MV-4-11 (cell line): ENCODE measurements at regions not wholly inside any gene's neighbourhood (a gene's known extent, or its start where the extent isn't known, plus 50 kb on each side); places are given as distances from the start of the nearest gene placed in this dataset.
"Not testable (repeated sequence)": the region's sequence is repeated elsewhere in the genome, so short reads cannot be mapped to it uniquely, and the experiment has no call there.

Experiments
- DNase-seq: peaks from one replicate; lab custom pipeline; 2025; lab: John Stamatoyannopoulos, UW

DNA sequence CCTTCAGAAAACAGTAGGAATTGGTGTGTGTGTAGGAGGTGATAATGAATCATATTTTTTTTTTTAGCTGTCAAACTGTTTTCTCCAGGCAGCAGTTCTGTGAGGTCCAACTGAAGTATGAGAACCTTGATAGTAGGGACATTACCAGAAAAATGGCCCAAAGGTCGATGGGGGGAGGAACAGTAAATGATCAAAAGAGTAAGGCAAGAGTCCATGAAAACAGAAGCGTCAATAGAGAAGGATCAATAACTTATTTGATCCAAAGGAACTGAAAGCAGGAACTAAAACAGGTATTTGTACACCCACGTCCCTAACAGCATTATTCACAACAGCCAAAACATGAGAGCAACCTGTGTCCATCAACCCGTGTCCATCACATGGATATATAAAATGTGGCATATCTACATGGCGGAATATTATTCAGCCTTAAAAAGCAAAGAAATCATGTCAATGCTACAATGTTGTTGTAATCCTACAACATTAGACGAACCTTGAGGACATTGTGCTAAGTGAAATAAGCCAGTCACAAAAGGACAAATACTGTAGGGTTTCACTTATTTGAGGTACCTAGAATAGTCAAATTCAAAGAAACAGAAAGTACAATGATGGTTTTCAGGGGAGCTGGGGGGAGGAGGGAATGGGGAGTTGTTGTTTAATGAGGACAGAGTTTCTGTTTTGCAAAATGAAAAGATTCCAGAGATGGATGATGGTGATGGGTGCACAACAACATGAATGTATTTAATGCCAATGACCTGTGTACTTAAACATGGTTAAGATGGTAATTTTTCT is 214.0 kb upstream of the KLF14 start:
- no peak for DNase-seq

DNA sequence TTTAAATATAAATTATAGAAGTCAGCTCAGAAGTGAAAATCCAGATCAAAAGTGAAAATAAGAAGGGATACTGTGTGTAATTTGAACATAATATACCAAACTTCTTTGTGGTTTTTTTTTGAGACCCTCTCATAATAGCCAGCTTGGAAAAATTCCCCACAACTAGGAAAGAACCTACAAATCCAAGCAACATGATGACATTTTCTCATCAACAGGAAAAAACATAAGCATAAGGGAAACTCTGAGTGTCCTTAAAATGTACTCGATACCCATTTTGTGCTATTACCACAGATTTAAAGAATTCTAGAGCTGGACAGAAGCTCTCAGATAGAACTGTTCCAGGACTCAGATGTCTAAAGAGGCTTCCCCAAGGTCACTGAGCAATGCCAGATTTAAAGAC is 214.8 kb upstream of the KLF14 start:
- no peak for DNase-seq

DNA sequence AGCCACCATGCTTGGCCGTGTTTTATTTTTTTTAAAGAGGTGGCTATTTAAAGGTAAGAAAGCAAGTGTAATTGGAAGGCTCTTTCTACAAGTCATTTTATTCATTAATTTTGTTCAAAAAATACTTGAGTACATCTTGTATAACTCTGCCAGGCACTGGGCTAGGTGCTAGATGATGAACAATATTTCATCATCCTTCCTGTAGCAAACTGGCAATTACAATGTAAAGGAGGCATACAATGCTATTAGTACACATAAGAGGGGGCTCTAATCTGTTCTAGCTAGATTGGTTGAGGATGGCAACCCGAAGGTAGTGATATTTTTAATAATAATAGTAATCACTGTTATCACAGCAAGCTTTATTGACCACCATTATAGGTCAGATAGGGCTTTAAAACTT is 215.5 kb upstream of the KLF14 start:
- no peak for DNase-seq

DNA sequence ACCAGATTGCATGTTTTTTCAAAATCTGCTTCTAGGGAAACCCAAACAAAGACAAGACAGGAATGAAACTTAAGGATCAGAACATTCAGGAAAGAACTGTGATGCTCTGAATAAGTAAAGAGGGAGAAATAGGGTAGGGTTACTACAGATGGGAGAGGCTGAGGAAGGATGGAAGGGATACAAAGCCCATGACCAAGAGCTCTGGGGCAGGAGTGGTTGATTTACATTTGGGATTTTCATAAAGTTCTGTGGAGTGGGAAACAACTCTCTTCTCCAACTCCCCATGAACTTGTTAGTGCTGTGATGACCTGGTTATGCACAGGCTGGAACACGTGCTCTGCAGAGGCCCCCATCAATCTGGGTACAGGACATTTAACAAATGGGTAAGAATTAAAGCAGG is 216.0 kb upstream of the KLF14 start:
- DNase-seq: no peak

DNA sequence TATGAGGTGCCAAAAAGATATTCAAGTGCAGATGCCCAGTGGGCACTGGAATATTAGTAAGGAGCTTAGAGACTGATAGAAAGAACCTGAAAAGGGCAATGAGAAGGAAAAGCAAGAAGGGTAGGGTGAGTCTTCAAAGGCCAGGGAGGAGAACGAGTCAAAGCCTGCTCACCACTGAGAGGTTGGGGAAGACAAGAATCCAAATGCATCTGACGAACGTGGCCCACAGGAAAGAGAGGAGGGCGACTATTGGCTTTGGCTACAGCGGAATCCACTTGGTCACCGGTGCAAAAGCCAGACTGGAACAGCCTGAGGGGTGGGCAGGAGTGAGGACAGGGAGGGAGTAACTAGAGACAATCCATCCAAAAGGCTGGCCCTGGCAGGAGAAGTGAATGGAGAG is 216.7 kb upstream of the KLF14 start:
- DNase-seq: no peak

DNA sequence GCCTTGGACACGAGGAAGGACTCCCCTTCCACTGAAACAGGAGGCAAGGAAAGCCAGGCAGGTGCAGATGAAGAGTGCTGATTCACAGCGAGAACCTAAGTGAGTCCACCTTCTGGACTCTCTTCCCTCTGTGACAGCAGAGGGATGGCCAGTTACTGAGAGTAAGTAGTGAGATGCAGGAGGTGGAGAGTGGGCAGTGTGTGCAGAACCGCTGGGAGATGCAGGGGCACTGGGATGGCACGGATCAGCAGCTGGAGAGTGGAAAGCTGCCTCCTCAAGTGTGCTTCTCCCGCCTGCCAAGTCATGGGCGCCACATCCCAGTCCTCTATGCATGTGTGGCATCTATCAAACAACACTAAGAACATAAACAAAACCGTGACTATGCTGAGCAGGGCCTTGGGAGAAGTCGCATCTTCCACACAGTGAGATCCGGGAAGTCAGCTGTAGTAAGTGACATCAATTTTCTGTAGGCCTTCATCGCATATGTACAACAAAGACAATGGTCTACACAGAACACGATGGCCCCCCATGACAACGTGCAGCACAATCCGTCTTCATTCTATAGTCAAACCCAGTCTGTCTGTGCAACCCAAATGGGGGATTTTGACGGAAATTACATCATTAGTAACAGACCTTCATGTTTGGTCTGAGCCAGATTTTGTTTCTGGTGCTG is 217.4 kb upstream of the KLF14 start:
- no peak for DNase-seq

DNA sequence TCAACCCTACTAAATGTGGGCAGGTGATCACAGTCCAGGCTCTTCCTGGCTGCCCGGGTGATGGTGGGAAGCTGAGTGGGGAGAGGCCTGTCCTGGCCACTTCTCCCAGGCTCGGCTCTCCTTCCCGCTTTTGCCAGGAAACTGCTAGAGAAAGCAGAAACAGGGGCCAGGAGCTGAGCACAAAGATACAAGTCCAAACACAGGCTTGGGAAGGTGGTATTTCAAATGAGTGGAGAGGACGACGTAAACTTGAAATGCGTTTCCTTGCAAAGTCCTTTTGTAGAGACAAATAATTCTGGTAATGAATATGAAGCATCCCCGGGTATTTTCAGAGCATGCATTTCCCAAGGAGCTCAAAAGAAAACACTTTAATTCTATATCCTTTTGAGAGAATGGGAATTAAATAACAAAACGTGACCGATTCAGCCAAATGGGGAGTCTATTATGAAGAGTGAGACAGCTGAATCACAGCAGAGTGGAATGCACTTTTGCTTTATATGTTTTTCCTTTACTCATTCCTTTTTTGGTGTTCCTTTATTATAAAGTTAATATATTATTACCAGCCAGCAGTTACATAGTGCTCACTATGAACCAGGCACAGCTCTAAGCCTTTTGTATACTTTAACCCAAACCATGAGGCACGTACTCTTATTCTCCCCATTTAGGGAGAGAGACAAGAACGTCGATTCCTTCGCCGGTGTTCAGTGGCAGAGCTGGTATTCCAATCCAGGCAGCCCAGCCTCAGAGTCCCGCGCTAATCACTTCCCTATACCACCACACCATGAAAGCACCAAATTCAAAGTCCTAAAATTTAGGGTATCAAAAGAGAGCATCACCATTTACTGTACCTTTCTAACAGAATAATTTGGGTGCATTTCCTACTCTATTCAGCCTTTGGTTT is 218.2 kb upstream of the KLF14 start:
- no peak for DNase-seq

DNA sequence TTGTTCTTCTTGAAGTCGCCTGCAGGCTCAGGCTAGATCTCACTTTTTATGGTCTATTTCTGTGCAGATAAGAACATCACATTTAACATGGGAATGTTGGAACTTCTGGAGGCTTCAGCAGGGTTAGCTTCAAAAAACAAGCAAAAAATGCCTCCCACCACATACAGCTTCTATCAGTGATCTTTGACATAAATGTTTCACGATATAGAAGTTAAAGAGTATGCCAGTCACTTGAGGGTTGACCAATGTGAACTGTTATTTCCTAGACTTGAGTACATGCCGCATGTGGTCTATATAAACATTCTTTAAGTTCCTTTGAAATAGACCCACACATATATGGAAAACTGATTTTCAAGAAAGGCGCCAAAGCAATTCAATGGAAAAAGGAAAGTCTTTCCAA is 219.2 kb upstream of the KLF14 start:
- no peak for DNase-seq

DNA sequence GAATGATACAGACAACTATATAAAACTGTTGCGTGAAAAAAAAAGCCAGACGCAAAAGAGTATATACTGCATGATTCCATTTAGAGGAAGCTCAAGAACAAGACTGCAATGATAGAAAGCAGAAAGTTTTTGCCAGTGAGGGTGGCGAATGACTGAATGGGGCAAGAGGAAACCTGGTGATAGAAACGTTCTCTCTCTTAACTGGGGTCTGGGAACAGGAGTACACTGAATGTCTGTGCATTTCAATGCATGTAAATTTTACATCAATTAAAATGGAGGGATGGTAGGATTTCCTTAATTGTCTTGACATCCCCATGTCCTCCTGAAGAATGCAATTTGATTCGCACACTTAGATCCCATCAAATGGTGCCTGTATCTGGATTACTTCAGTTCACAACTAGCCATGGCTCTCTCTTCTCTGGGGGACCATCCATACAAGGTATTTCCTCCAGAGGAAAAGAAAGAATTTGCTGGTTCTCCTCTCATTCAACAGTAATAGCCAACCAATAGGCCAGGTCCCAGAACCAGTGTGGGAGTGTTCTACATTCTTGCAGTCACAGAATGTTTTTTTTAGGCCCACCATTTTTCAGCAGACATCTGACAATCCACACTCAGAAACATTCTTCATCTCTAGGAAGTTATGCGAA is 221.0 kb upstream of the KLF14 start:
- no peak for DNase-seq

DNA sequence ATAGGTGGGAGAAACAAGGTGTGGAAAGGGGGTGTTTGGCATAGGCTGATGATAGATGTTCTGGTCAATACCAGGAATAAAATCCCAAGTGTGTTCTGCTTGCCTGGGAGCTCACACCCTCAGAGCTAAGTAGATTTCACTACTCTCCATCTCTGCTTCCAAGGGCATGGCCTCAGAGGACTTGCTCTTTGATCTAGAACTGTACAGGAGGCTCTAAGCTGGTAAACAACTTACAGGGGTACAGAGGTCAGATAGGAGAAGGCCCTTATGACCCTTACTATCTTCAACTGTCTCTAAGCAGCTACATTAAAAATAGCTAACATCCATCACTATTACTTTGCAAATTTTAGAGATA is 221.5 kb upstream of the KLF14 start:
- no peak for DNase-seq

DNA sequence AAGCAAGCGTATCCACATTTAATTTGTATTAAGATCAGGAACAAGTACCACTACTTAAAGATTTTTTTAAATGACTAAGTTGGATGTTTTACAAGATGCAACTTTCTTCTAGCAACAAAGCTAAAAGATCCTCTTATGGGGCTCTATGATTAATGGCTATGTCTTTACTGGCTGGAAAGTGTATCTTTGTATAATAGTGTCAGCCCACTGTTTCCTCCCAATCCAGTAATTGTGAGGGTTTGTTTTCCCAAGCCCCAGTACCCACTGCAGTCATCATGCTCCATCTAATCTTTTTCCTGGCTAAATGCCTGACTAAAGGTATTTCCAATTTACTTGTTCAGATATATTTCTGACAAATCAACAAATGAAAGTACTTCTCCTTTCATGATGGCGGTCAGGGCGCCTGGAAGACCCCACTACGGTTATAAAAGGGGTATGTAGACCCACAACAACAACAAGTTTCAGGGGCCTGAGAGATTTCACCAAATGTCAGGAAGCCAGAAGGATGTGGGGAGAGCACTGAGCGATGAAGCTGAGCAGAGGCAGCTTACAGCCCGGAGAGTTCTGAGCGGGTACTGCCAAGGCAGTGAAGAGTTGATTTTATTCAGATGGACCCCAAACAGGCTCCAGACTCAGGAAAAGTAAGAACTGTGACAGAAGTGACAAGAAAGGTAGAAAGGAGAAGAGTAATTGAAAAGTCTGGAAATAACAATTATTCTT is 222.6 kb upstream of the KLF14 start:
- DNase-seq: no peak

DNA sequence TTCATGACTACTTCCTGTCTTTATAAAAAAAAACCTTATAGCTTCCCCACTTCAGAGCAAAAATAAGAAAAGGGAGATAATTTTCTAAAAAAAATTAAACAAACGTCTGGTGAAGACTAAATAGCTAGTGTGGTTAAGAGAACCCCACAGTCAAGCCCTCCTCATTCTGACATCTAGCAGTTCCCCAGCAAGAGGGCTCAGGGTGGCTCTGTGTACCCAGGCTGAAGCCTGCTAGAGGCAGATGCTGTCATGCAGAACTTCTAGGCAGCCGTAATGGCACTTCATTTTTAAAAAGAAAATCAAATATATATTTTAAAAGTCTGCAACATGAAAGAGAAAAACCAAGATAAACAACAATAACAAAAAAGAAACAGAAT is 223.1 kb upstream of the KLF14 start:
- peak; percentile 18 for DNase-seq

DNA sequence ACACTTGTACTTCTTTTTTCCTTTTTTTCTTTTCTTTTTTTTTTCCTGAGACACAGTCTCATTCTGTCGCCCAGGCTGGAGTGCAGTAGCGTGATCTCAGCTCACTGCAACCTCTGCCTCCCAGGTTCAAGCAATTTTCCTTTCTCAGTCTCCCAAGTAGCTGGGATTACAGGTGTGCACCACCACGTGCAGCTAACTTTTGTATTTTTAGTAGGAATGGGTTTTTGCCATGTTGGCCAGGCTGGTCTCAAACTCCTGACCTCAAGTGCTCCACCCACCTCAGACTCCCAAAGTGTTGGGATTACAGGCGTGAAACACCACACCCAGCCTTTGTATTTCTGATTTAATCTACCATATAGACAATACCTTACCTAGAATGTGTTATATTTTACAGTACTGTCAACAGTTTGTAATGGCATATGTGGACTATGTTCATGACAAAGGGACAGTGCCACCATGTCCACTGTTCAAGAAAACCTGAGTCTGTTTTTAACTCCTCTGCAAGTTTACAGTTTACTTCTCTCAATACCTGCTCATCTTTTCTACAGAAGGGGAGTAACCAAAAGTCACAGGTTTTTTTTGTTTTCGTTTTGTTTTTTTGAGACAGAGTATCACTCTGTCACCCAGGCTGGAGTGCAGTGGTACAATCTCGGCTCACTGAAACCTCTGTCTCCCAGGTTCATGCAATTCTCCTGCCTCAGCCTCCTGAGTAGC is 223.9 kb upstream of the KLF14 start:
- not testable (repeated sequence) for DNase-seq

DNA sequence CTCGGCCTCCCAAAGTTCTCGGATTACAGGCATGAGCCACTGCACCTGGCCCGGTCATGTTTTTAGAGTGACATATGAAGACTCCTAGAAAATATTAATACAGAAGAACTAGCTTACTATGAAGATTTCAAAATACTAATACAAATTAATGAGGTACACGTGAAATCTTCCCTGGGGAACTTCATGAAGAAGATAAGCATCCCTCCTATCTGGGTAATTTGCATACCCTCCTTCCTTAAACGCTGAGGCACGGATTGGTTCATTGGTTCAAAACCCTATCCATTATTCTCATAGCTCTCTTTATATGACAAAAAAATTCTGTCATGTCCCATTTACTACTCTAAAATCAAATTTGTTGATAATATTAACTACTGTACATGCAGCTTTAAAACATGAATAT is 224.8 kb upstream of the KLF14 start:
- no peak for DNase-seq

DNA sequence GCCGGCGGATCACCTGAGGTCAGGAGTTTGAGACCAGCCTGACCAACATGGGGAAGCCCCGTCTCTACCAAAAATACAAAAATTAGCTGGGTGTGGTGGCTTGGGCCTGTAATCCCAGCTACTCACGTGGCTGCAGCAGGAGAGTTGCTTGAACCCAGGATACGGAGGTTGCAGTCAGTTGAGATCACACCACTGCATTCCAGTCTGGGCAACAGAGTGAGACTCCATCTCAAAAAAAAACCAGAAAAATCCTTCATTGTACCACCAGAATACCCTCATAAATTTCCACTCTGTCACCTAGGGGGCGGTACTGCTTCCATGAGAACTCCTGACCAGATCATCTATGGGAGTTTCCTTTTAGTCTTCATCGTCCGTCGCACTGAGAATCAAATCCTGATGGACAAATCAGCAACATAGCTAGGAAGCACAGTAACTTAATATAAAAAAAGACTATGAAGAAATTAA is 225.8 kb upstream of the KLF14 start:
- peak; percentile 75 for DNase-seq

DNA sequence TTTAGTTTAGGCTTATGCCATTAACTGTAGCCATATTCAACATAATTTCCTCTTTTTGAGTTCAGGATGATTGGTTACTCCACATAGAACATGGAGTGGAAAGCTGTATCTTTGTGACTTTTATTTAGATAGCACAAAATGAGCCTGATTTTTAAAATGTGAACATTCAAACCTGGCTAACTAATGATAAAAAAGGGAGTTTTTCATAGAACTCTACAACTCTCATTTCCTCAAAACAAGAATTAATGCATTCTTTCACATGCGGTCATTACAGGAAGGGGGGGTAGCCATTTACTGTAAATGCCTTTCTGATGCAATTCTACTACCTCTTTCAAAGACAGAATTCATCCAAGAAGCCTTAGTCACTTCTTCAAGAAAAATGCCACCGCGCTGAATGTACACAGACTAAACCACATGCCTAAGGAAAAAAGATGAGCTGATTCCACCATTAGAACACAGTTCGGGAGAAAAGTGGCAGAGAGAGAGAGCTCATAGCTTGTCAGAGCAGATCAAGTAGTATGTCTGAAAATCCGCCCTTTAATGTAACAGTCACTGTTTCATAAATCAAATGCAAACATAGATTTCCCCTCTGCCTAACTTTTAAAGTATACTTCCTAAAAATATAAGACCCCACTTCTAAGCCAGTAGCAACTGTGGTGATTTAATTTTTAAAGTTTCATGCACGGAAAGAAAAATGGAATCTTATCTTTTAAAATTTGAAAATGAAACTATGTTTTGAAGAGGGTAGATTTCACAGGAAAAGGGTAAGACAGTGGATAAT is 226.4 kb upstream of the KLF14 start:
- peak; percentile 98 for DNase-seq

DNA sequence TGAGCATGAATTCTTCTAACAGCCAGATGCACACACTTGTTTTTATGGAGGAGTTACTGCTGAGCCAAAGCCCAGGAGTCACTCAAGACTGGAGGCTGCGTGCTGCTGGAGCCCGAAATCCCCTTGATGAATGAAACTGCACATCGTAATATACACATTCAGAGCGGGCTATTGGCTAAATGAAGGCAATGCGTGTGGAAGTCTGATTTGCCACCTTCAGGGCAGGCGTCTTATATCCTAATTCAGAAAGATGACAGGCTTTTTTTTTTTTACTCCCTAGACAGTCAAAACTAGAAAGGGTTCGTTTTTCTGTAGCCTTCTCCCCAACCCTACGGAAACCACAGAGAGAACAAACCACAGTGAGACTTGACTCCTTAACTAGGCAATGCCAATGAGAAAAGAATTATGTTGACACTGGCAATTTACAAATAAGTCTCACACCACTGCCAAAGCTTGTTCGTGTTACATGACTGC is 227.2 kb upstream of the KLF14 start:
- peak; percentile 96 for DNase-seq

DNA sequence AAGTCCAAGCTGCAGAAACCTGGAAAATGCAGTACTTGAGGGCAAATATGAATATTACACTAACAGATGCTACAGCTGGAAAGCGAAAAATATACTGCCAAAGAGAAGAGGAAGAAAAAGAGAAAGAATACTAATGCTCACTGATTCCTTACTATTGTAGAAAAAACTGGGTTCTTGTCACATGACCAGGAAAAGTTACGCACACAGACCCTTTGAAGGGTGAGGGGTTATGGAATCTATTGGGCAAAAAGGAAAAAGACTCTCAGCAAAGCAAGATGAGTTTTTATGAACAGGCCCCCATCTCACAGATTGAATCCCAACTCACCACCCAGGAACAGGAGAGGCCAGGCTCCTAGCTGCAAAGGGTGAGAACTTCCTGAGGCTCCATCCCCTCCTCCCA is 228.1 kb upstream of the KLF14 start:
- DNase-seq: no peak

DNA sequence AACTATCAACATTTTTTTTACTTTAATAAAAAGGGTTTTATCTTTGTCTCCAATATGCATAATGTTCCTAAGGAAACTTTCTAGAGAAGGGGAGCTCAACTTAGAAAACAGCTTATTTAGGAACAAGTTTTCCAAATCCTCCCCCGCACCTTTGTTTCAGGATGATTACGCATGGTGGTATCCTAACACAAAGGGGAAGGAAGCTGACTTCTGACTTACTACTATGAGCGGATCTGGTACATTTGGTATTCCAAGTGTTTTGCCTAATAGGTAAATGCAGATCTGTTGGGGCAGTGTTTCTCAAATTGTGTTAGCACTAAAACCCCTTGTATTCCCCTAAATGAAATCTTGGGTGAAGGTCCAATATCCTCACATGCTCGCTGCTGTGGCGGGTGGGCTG is 229.3 kb upstream of the KLF14 start:
- no peak for DNase-seq

DNA sequence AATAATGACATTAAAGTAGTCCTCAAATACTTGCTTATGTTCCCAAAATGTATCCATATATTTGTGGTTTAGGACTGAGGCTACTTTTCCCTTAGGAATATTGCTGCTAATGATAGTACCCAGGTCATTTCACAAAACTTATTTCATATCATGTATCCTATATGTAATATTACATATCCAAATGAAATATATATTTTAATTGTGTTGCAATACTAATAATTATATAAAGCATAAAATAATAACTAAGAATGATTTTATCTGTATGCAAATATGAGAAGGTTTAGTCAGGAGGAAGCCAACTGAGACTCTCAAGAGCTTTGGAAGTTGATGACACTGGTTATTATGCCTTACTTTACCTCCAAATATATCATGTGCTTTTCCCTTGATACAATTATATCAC is 231.5 kb upstream of the KLF14 start:
- DNase-seq: no peak
